PFSK-1 (cell line): ENCODE measurements at regions not wholly inside any gene's neighbourhood (a gene's known extent, or its start where the extent isn't known, plus 50 kb on each side); places are given as distances from the start of the nearest gene placed in this dataset.

Experiments
- FOXP2 ChIP-seq: optimal IDR thresholded peaks from 2 replicates; pipeline ENCODE3; 2011; ENCODE audit warnings: borderline replicate concordance, control low read depth, inconsistent platforms; ENCODE audit not compliant: insufficient read depth; ENCODE audit errors: extremely low read length, extremely low read depth
- POLR2AphosphoS5 ChIP-seq: IDR thresholded peaks from 2 replicates; pipeline ENCODE4 v1.6.1; 2012; ENCODE audit warnings: low read depth, mild to moderate bottlenecking, control low read depth, low read length, moderate library complexity
- REST ChIP-seq, 2 experiments: IDR thresholded peaks; 2 replicates each; pipeline versions ENCODE4 v1.6.1 to v1.8.0; 2011 to 2012; ENCODE audit warnings: low read depth in 2 of 2, low read length in 2 of 2, control low read depth in 1 of 2, inconsistent platforms in 1 of 2, mild to moderate bottlenecking in 1 of 2, moderate library complexity in 1 of 2; ENCODE audit not compliant: insufficient read depth in 1 of 2
- SIN3A ChIP-seq: IDR thresholded peaks from 2 replicates; pipeline ENCODE4 v1.6.1; 2012; ENCODE audit warnings: mild to moderate bottlenecking, low read length, moderate library complexity, borderline replicate concordance; ENCODE audit not compliant: insufficient read depth
- TAF1 ChIP-seq: IDR thresholded peaks from 2 replicates; pipeline ENCODE4 v1.6.1; 2012; ENCODE audit warnings: low read length, control low read depth, borderline replicate concordance; ENCODE audit not compliant: insufficient read depth

GRCh38 chr17:79325709-79326430, 251.2 kb downstream of the ENGASE start:
- no peak for TF ChIP-seq SIN3A
- TF ChIP-seq POLR2AphosphoS5: no peak
- peak; percentile 87 to 97 for TF ChIP-seq REST (IDR thresholded peaks at IDR 0.05; ENCODE audit: insufficient read depth in 1 of 2, low read depth in 2 of 2, low read length in 2 of 2)

GRCh38 chr17:79324194-79324593, 249.6 kb downstream of the ENGASE start:
- TF ChIP-seq FOXP2 (no peak), TAF1 (no peak), REST (IDR thresholded peaks at IDR 0.05; ENCODE audit: insufficient read depth in 1 of 2, low read depth in 2 of 2, low read length in 2 of 2) (no peak), SIN3A (no peak), POLR2AphosphoS5 (no peak)

GRCh38 chr17:79323566-79323965, 248.9 kb downstream of the ENGASE start:
- TF ChIP-seq SIN3A: no peak
- TF ChIP-seq TAF1: no peak
- TF ChIP-seq POLR2AphosphoS5: no peak
- no peak for TF ChIP-seq FOXP2
- no peak for TF ChIP-seq REST (IDR thresholded peaks at IDR 0.05; ENCODE audit: insufficient read depth in 1 of 2, low read depth in 2 of 2, low read length in 2 of 2)

- TF ChIP-seq REST (IDR thresholded peaks at IDR 0.05; ENCODE audit: insufficient read depth in 1 of 2, low read depth in 2 of 2, low read length in 2 of 2) (no peak), TAF1 (no peak), SIN3A (no peak), POLR2AphosphoS5 (no peak), FOXP2 (no peak)
These were observed 247.8 kb downstream of the ENGASE start for GRCh38 chr17:79322211-79323123.
